Mesendoderm (in vitro differentiated cells): ENCODE measurements at regions not wholly inside any gene's neighbourhood (a gene's known extent, or its start where the extent isn't known, plus 50 kb on each side); places are given as distances from the start of the nearest gene placed in this dataset.

Experiments used
- DNase-seq: peaks from one replicate; pipeline ENCODE4 v3.0.0; 2013
- H2AK5ac ChIP-seq: 2 replicates; pipeline ENCODE4 v1.6.1; 2013; ENCODE audit warnings: low read length, inconsistent platforms
- H2BK120ac ChIP-seq: 2 replicates; pipeline ENCODE4 v1.6.1; 2013; ENCODE audit warnings: low read depth, mild to moderate bottlenecking, low read length, moderate library complexity, mixed read lengths
- H2BK15ac ChIP-seq: replicated peaks from 2 replicates; pipeline ENCODE4 v1.6.1; 2013; ENCODE audit warnings: low read depth, mild to moderate bottlenecking, moderate library complexity
- H2BK5ac ChIP-seq: 2 replicates; pipeline ENCODE4 v1.6.1; 2013; ENCODE audit warnings: low read length, inconsistent platforms
- H3K18ac ChIP-seq: 2 replicates; pipeline ENCODE4 v1.6.1; 2013; ENCODE audit warnings: mild to moderate bottlenecking, low read length, mixed read lengths
- H3K23ac ChIP-seq: one replicate; pipeline ENCODE4 v1.6.1; 2013; ENCODE audit warnings: low read length
- H3K27ac ChIP-seq: 2 replicates; pipeline ENCODE4 v1.5.1; 2013; ENCODE audit warnings: low read depth, mild to moderate bottlenecking, inconsistent platforms, low read length, moderate library complexity
- H3K27me3 ChIP-seq: 2 replicates; pipeline ENCODE4 v1.6.1; 2013; ENCODE audit warnings: low read length, control low read depth, mild to moderate bottlenecking, inconsistent platforms; ENCODE audit not compliant: insufficient read depth, poor library complexity
- H3K36me3 ChIP-seq: 2 replicates; pipeline ENCODE4 v1.6.1; 2013; ENCODE audit warnings: low read length, inconsistent platforms; ENCODE audit not compliant: control insufficient read depth, insufficient read depth
- H3K4ac ChIP-seq: one replicate; pipeline ENCODE4 v1.6.1; 2013; ENCODE audit warnings: low read depth, mild to moderate bottlenecking, low read length, moderate library complexity
- H3K4me1 ChIP-seq: 2 replicates; pipeline ENCODE4 v1.6.1; 2013; ENCODE audit warnings: low read depth, low read length, inconsistent platforms; ENCODE audit not compliant: control insufficient read depth
- H3K4me2 ChIP-seq: 2 replicates; pipeline ENCODE4 v1.6.1; 2013; ENCODE audit warnings: low read length
- H3K4me3 ChIP-seq: 2 replicates; pipeline ENCODE4 v1.5.1; 2013; ENCODE audit warnings: mild to moderate bottlenecking, low read length
- H3K56ac ChIP-seq: one replicate; pipeline ENCODE4 v1.6.1; 2013; ENCODE audit warnings: low read length
- H3K79me1 ChIP-seq: 2 replicates; pipeline ENCODE4 v1.6.1; 2013; ENCODE audit warnings: low read length, inconsistent platforms
- H3K79me2 ChIP-seq: 2 replicates; pipeline ENCODE4 v1.6.1; 2013; ENCODE audit warnings: mild to moderate bottlenecking, low read length; ENCODE audit not compliant: control insufficient read depth, insufficient read depth
- H3K9ac ChIP-seq: 2 replicates; pipeline ENCODE4 v1.6.1; 2013; ENCODE audit warnings: low read length, inconsistent platforms
- H4K5ac ChIP-seq: one replicate; pipeline ENCODE4 v1.6.1; 2013; ENCODE audit warnings: low read length
- H4K8ac ChIP-seq: one replicate; pipeline ENCODE4 v1.6.1; 2013; ENCODE audit warnings: low read depth, mild to moderate bottlenecking, control low read depth, low read length, moderate library complexity
- WGBS: extraction: QIAGEN DNeasy Blood & Tissue Kit; methylation state at CpG from one replicate; pipeline ENCODE4 v1.1.7; 2013; ENCODE audit warnings: low lambda C conversion rate, missing lambda C conversion rate; ENCODE audit not compliant: insufficient coverage; ENCODE audit errors: extremely low coverage; 5-methylcytosine and 5-hydroxymethylcytosine counted together

DNA sequence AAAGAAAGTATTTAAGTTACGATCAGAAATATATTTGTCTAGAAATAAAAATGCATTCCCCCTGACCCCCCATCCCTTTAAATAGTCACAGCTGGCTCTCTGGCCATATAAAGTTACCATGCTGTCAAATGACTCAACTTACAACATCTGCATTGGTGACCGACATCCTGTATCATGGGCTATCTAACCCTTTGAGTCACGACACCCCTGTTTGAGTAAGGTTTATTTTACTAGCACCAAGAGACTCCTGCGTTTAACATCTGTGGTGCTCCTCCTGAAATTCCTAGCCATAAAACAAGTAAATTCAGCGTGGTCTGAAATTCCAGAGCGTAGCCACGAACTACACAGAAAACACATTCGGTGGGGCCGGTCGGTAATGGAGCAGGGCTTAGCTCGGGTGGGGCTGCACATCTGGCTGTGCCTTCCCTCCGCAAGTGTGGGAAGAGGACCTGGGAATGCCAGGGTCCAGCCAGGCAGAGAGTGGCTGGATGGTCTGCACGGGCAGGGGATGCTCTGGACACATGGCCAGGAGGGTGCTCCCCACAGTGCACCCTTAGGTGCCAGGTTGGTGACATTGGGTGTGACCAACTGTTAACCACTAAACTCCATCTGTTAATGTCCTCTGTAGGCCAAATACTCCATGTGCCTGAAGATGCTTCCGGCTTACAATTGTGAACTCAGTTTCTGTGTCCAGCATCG, 53.0 kb upstream of the CLDN14 start:
- no CpG with 5 or more reads among the region's 15 CpGs for WGBS
- H3K56ac ChIP-seq, result no peak overlapping the region
- no peak overlapping the region for H3K4ac ChIP-seq
- H3K27me3 ChIP-seq, result no peaks in the 10 kb centered on the region
- H2BK5ac ChIP-seq, result no peak overlapping the region
- H2AK5ac ChIP-seq, result no peak overlapping the region
- H3K79me2 ChIP-seq, result no peaks in the 10 kb centered on the region
- no peak overlapping the region for H2BK15ac ChIP-seq
- no peak overlapping the region for H3K4me3 ChIP-seq
- H3K36me3 ChIP-seq, result no peaks in the 10 kb centered on the region
- no peaks in the 10 kb centered on the region for H3K4me1 ChIP-seq
- no peak overlapping the region for H3K9ac ChIP-seq
- DNase-seq, result no peak
- H3K23ac ChIP-seq, result no peak overlapping the region
- H4K5ac ChIP-seq, result no peak overlapping the region
- H3K18ac ChIP-seq, result no peak overlapping the region
- no peak overlapping the region for H4K8ac ChIP-seq
- H3K79me1 ChIP-seq, result no peaks in the 10 kb centered on the region
- H3K27ac ChIP-seq, result no peak overlapping the region
- H2BK120ac ChIP-seq, result no peak overlapping the region
- no peak overlapping the region for H3K4me2 ChIP-seq

GRCh38 chr21:36533468-36533848, 53.5 kb upstream of the CLDN14 start:
- Histone ChIP-seq H3K4ac (no peak overlapping the region), H3K27ac (no peak overlapping the region), H2BK120ac (no peak overlapping the region), H3K79me1 (no peaks in the 10 kb centered on the region), H3K9ac (no peak overlapping the region), H3K4me1 (no peaks in the 10 kb centered on the region), H3K56ac (no peak overlapping the region), H3K79me2 (no peaks in the 10 kb centered on the region), H2AK5ac (no peak overlapping the region), H3K27me3 (no peaks in the 10 kb centered on the region), H3K4me3 (no peak overlapping the region), H2BK15ac (no peak overlapping the region), H3K18ac (no peak overlapping the region), H3K36me3 (no peaks in the 10 kb centered on the region), H4K5ac (no peak overlapping the region), H3K4me2 (no peak overlapping the region), H4K8ac (no peak overlapping the region), H2BK5ac (no peak overlapping the region), H3K23ac (no peak overlapping the region)
- no peak for DNase-seq
- WGBS, result no CpG with 5 or more reads among the region's 6 CpGs

GRCh38 chr21:36534656-36535055, 54.7 kb upstream of the CLDN14 start:
- Histone ChIP-seq H3K23ac (no peak overlapping the region), H3K27ac (no peak overlapping the region), H4K5ac (no peak overlapping the region), H2BK15ac (no peak overlapping the region), H3K27me3 (no peaks in the 10 kb centered on the region), H2AK5ac (no peak overlapping the region), H3K79me1 (no peaks in the 10 kb centered on the region), H3K36me3 (no peaks in the 10 kb centered on the region), H3K56ac (no peak overlapping the region), H3K18ac (no peak overlapping the region), H3K9ac (no peak overlapping the region), H3K79me2 (no peaks in the 10 kb centered on the region), H2BK120ac (no peak overlapping the region), H2BK5ac (no peak overlapping the region), H4K8ac (no peak overlapping the region), H3K4ac (no peak overlapping the region), H3K4me1 (no peaks in the 10 kb centered on the region), H3K4me3 (no peak overlapping the region), H3K4me2 (no peak overlapping the region)
- no CpG with 5 or more reads among the region's 3 CpGs for WGBS
- DNase-seq, result no peak

DNA sequence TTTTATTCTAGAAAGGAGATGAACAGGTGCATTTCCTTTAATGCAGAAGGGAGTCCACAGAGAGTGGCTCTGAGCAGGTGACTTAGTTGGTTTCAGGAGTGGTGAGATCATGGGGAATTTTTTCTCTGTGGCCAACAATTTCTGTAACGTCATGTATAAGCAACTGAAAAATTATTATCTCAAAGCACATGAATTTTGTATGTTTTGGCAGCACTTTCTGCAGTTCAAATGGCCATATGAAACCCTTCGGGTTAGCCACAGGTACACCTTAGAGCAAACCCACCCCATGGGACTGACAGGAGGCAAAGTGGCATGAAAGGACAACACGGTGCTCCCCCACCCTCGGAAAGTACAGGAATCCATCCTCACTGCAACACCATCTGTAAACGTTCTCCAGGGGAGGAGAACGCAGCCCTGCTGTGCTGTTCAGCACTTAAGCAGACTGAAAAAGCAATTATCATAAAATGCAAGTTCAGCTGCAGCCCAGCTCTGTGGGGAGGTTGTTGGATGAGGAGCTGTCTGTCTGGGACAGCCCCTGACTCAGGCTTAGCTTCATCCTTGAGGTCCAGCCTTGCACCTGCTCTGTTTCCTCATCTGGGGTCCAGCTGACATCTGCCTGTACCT, 55.8 kb upstream of the CLDN14 start:
- no peak overlapping the region for H4K8ac ChIP-seq
- H3K4ac ChIP-seq, result no peak overlapping the region
- H3K4me3 ChIP-seq, result no peak overlapping the region
- no peaks in the 10 kb centered on the region for H3K36me3 ChIP-seq
- no peak overlapping the region for H2BK15ac ChIP-seq
- no peak overlapping the region for H4K5ac ChIP-seq
- no peaks in the 10 kb centered on the region for H3K4me1 ChIP-seq
- H3K4me2 ChIP-seq, result no peak overlapping the region
- no peaks in the 10 kb centered on the region for H3K79me1 ChIP-seq
- no peak overlapping the region for H2BK5ac ChIP-seq
- H3K27ac ChIP-seq, result no peak overlapping the region
- no CpG with 5 or more reads among the region's 6 CpGs for WGBS
- H3K27me3 ChIP-seq, result no peaks in the 10 kb centered on the region
- DNase-seq, result no peak
- H3K79me2 ChIP-seq, result no peaks in the 10 kb centered on the region
- H3K23ac ChIP-seq, result no peak overlapping the region
- H2AK5ac ChIP-seq, result no peak overlapping the region
- H2BK120ac ChIP-seq, result no peak overlapping the region
- H3K56ac ChIP-seq, result no peak overlapping the region
- H3K9ac ChIP-seq, result no peak overlapping the region
- no peak overlapping the region for H3K18ac ChIP-seq

DNA sequence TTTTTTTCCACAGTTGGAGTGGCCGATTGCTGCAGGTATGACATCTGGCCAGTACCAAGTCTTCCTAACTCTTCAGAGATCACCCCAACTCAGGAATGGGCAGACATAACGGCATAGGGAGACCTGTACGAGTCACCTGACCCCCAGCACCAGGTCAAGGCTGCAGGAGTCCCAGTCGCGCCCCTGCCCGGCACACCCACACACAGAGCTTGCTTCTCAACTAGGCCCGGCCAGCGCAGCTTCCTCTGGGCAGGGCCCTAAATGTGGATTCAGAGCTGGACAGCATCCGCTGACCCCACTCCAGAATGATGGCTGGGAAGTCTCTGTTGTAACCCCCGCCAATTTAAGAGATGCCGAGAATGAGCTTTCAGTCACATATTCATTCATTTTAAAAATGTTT, 58.8 kb upstream of the CLDN14 start:
- no peaks in the 10 kb centered on the region for H3K79me2 ChIP-seq
- no peak overlapping the region for H2BK5ac ChIP-seq
- H3K9ac ChIP-seq, result no peak overlapping the region
- H4K5ac ChIP-seq, result no peak overlapping the region
- no peak overlapping the region for H3K4me2 ChIP-seq
- no peaks in the 10 kb centered on the region for H3K27me3 ChIP-seq
- WGBS, result no CpG with 5 or more reads among the region's 11 CpGs
- no peak overlapping the region for H3K27ac ChIP-seq
- H2BK15ac ChIP-seq, result no peak overlapping the region
- DNase-seq, result no peak
- H3K36me3 ChIP-seq, result no peaks in the 10 kb centered on the region
- H3K79me1 ChIP-seq, result no peaks in the 10 kb centered on the region
- no peak overlapping the region for H2AK5ac ChIP-seq
- no peak overlapping the region for H3K4ac ChIP-seq
- H4K8ac ChIP-seq, result no peak overlapping the region
- no peak overlapping the region for H3K23ac ChIP-seq
- H3K56ac ChIP-seq, result no peak overlapping the region
- no peak overlapping the region for H3K18ac ChIP-seq
- no peaks in the 10 kb centered on the region for H3K4me1 ChIP-seq
- H3K4me3 ChIP-seq, result no peak overlapping the region
- no peak overlapping the region for H2BK120ac ChIP-seq
